ENCODE measurements at regions not wholly inside any gene's neighbourhood (a gene's known extent, or its start where the extent isn't known, plus 50 kb on each side); places are given as distances from the start of the nearest gene placed in this dataset.

DNA sequence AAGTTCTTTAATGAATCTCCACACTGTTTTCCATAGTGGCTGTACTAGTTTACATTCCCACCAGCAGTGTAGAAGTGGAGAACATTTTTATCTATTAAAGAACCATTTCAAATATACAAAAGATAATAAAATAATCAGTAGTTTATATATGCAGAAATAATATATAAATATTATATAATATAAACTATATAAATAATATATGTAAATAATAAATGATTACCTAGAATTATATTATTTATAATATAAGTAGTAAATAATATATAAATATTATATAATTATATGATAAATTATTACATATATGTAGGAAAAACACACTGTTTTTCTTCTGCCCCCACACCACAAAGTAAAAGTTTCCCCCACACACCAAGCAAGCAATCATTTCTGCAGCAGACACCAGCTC lies 83.5 kb upstream of the NEUROD6 start:
- H3K9me3 Mint-ChIP-seq, result no peaks in the 10 kb centered on the region
- H3K79me2 ChIP-seq (ENCODE audit: insufficient read depth, low read length), result no peaks in the 10 kb centered on the region
- no peaks in the 10 kb centered on the region for H3K36me3 Mint-ChIP-seq (ENCODE audit: insufficient read depth in 1 of 3, low read depth in 3 of 3)
- H3K27ac Mint-ChIP-seq, result no peak overlapping the region
- no peak overlapping the region for H3K23ac ChIP-seq (ENCODE audit: insufficient read length, low read depth, low read length)
- H4K8ac ChIP-seq (replicated peaks; ENCODE audit: insufficient read length, low read depth, low read length), result no peak overlapping the region
- no peak for DNase-seq
- H3T11ph ChIP-seq (ENCODE audit: low read length), result no peak overlapping the region
- H4K20me1 ChIP-seq (ENCODE audit: control insufficient read depth, insufficient read depth, insufficient read length), result no peaks in the 10 kb centered on the region
- no peak overlapping the region for H2BK5ac ChIP-seq (ENCODE audit: insufficient read length, low read length)
- H3K4me1 Mint-ChIP-seq, result peaks cover 0 to 4% of the 10 kb centered on the region in 2 experiments; a peak in 2 of 4 replicates
- TF ChIP-seq, protein P1, sequence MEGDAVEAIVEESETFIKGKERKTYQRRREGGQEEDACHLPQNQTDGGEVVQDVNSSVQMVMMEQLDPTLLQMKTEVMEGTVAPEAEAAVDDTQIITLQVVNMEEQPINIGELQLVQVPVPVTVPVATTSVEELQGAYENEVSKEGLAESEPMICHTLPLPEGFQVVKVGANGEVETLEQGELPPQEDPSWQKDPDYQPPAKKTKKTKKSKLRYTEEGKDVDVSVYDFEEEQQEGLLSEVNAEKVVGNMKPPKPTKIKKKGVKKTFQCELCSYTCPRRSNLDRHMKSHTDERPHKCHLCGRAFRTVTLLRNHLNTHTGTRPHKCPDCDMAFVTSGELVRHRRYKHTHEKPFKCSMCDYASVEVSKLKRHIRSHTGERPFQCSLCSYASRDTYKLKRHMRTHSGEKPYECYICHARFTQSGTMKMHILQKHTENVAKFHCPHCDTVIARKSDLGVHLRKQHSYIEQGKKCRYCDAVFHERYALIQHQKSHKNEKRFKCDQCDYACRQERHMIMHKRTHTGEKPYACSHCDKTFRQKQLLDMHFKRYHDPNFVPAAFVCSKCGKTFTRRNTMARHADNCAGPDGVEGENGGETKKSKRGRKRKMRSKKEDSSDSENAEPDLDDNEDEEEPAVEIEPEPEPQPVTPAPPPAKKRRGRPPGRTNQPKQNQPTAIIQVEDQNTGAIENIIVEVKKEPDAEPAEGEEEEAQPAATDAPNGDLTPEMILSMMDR (conservative IDR thresholded peaks at IDR 0.05), result no peak
- no peak overlapping the region for H4K91ac ChIP-seq (ENCODE audit: insufficient read length, low read depth, low read length)
- H3K9me3 ChIP-seq (ENCODE audit: control insufficient read depth, low read depth, low read length), result no peaks in the 10 kb centered on the region
- H3K27me3 Mint-ChIP-seq (ENCODE audit: low read depth), result peaks cover 5% of the 10 kb centered on the region; the same call in 1 of the 2 replicates
- H3K9ac ChIP-seq (ENCODE audit: extremely low read depth, insufficient read length, low read length), result no peak overlapping the region
- H4K5ac ChIP-seq (ENCODE audit: insufficient read length, low read depth, low read length), result no peak overlapping the region
- H3K27ac ChIP-seq (ENCODE audit: insufficient read length, low read depth, low read length), result no peak overlapping the region
- no peak overlapping the region for H3K4me3 Mint-ChIP-seq
- H2AFZ ChIP-seq (ENCODE audit: low read length), result no peak overlapping the region
- H3K14ac ChIP-seq (ENCODE audit: insufficient read depth, low read length), result no peak overlapping the region
- no peaks in the 10 kb centered on the region for H3K4me1 ChIP-seq (ENCODE audit: insufficient read depth, low read length)
- no peak overlapping the region for H3K56ac ChIP-seq (ENCODE audit: insufficient read length, low read depth, low read length)
- no peaks in the 10 kb centered on the region for H3K23me2 ChIP-seq (ENCODE audit: insufficient read length, low read depth, low read length, poor library complexity, severe bottlenecking)
- H3K4me2 ChIP-seq (ENCODE audit: insufficient read depth, insufficient read length, low read length), result no peak overlapping the region
- H3K18ac ChIP-seq (ENCODE audit: insufficient read length, low read depth, low read length), result no peak overlapping the region
- H2BK20ac ChIP-seq (ENCODE audit: low read depth, low read length, poor library complexity, severe bottlenecking), result no peak overlapping the region
- H2AK5ac ChIP-seq (ENCODE audit: insufficient read length, low read length), result no peak overlapping the region
- H3K4ac ChIP-seq (ENCODE audit: low read depth, low read length), result no peak overlapping the region
- H2BK15ac ChIP-seq (ENCODE audit: low read depth, low read length), result no peak overlapping the region
- no peak overlapping the region for H2BK120ac ChIP-seq (ENCODE audit: low read depth, low read length, poor library complexity, severe bottlenecking)
- no peaks in the 10 kb centered on the region for H3K79me1 ChIP-seq (ENCODE audit: insufficient read depth, low read depth, low read length, poor library complexity, severe bottlenecking)
- no peaks in the 10 kb centered on the region for H3K27me3 ChIP-seq (ENCODE audit: insufficient read depth, low read length)
- no peak overlapping the region for H2BK12ac ChIP-seq (ENCODE audit: insufficient read length, low read depth, low read length)
